Gastrocnemius medialis (tissue), 4 donors: ENCODE measurements at regions not wholly inside any gene's neighbourhood (a gene's known extent, or its start where the extent isn't known, plus 50 kb on each side); places are given as distances from the start of the nearest gene placed in this dataset.

Experiments
- POLR2A ChIP-seq, 2 donors: fragments of 450-650 bp; IDR thresholded peaks; one replicate each; pipeline ENCODE4 v1.6.1; 2017; ENCODE audit warnings: antibody characterized with exemption in 2 of 2, mild to moderate bottlenecking in 2 of 2, moderate library complexity in 2 of 2
- TF ChIP-seq, protein P1 (sequence below), 5 experiments: fragments of 450-650 bp in 3 of 5; fragments of 200-600 bp in 2 of 5; sonication (generic) in 2 of 5; IDR thresholded peaks in 4 of 5; conservative IDR thresholded peaks in 1 of 5; 1 replicate in 4 of 5; 2 replicates in 1 of 5; pipeline ENCODE4 v1.5.1; 2016 to 2019; ENCODE audit warnings: antibody characterized with exemption in 5 of 5, mild to moderate bottlenecking in 3 of 5, moderate library complexity in 3 of 5

DNA sequence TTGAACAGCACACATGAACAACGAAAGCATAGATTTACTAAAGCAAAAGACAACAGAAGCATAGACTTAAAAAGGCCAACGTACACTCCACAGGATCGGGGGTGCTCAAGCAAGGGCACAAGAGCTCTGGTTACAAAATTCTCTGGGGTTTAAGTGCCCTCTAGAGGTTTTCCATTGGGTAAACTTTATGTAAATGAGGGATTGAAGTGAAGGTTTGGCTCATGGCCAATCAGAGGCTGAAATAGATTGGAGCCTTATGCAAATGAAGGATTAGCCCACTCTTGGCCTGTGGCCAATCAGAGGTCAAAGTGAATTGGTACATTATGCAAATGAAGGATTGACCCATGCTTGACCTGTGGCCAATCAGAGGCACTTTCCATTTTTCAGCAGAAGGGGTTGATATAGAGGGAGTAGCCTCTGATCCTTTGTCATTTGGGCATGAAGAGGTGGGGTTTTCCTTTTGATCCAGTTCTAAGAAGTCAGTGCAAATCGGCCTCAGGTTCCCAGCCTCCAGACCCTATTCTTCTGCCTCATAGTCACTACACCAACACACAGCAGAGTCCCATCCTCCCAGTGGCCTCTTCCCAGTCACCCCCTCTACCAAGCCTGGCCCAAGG lies 244.9 kb downstream of the THBS2 start:
- TF ChIP-seq, protein P1, sequence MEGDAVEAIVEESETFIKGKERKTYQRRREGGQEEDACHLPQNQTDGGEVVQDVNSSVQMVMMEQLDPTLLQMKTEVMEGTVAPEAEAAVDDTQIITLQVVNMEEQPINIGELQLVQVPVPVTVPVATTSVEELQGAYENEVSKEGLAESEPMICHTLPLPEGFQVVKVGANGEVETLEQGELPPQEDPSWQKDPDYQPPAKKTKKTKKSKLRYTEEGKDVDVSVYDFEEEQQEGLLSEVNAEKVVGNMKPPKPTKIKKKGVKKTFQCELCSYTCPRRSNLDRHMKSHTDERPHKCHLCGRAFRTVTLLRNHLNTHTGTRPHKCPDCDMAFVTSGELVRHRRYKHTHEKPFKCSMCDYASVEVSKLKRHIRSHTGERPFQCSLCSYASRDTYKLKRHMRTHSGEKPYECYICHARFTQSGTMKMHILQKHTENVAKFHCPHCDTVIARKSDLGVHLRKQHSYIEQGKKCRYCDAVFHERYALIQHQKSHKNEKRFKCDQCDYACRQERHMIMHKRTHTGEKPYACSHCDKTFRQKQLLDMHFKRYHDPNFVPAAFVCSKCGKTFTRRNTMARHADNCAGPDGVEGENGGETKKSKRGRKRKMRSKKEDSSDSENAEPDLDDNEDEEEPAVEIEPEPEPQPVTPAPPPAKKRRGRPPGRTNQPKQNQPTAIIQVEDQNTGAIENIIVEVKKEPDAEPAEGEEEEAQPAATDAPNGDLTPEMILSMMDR (IDR thresholded peaks at IDR 0.05 in 4 of 5, conservative IDR thresholded peaks at IDR 0.05 in 1 of 5), result no peak
- no peak for TF ChIP-seq POLR2A (IDR thresholded peaks at IDR 0.05)
